ENCODE measurements at regions not wholly inside any gene's neighbourhood (a gene's known extent, or its start where the extent isn't known, plus 50 kb on each side); places are given as distances from the start of the nearest gene placed in this dataset.

GRCh38 chr2:120404941-120405758 lies 59.2 kb downstream of the INHBB start:
- no peak overlapping the region for H3K4me3 ChIP-seq (ENCODE audit: low read depth, low read length)
- no peak overlapping the region for H3K27ac ChIP-seq
- no peak for DNase-seq
- no peaks in the 10 kb centered on the region for H3K36me3 ChIP-seq (replicated peaks)
- in situ Hi-C loops (cut with HindIII; ENCODE audit: low pct_ligation_motif_present, low sequenced_read_pairs) = no loop called here
- H3K27me3 ChIP-seq (replicated peaks) = peaks cover 9% of the 10 kb centered on the region
- no peak for TF ChIP-seq CTCF (IDR thresholded peaks at IDR 0.05; ENCODE audit: low read depth, low read length, missing control alignments)

GRCh38 chr2:120405759-120406099 lies 59.8 kb downstream of the INHBB start:
- no peak overlapping the region for H3K27ac ChIP-seq
- TF ChIP-seq CTCF (IDR thresholded peaks at IDR 0.05; ENCODE audit: low read depth, low read length, missing control alignments) = no peak
- H3K27me3 ChIP-seq (replicated peaks) = peaks cover 4% of the 10 kb centered on the region
- no peak for DNase-seq
- no peak overlapping the region for H3K4me3 ChIP-seq (ENCODE audit: low read depth, low read length)
- in situ Hi-C loops (cut with HindIII; ENCODE audit: low pct_ligation_motif_present, low sequenced_read_pairs) = no loop called here
- no peaks in the 10 kb centered on the region for H3K36me3 ChIP-seq (replicated peaks)

- in situ Hi-C loops (cut with HindIII; ENCODE audit: low pct_ligation_motif_present, low sequenced_read_pairs) = no loop called here
- Histone ChIP-seq H3K27ac (no peak overlapping the region), H3K4me3 (ENCODE audit: low read depth, low read length) (no peak overlapping the region), H3K27me3 (replicated peaks) (peaks cover 1% of the 10 kb centered on the region), H3K36me3 (replicated peaks) (no peaks in the 10 kb centered on the region)
- no peak for TF ChIP-seq CTCF (IDR thresholded peaks at IDR 0.05; ENCODE audit: low read depth, low read length, missing control alignments)
- DNase-seq = no peak
Observed at GRCh38 chr2:120406566-120406965, 60.6 kb downstream of the INHBB start.

GRCh38 chr2:120410487-120410886 lies 64.6 kb downstream of the INHBB start:
- H3K4me3 ChIP-seq (ENCODE audit: low read depth, low read length) = no peak overlapping the region
- no peak for TF ChIP-seq CTCF (IDR thresholded peaks at IDR 0.05; ENCODE audit: low read depth, low read length, missing control alignments)
- DNase-seq = no peak
- H3K27ac ChIP-seq = no peak overlapping the region
- in situ Hi-C loops (cut with HindIII; ENCODE audit: low pct_ligation_motif_present, low sequenced_read_pairs) = no loop called here
- no peaks in the 10 kb centered on the region for H3K36me3 ChIP-seq (replicated peaks)
- H3K27me3 ChIP-seq (replicated peaks) = peaks cover 2% of the 10 kb centered on the region

GRCh38 chr2:120415060-120415459 lies 69.1 kb downstream of the INHBB start:
- DNase-seq = no peak
- Histone ChIP-seq H3K4me3 (ENCODE audit: low read depth, low read length) (no peak overlapping the region), H3K36me3 (replicated peaks) (no peaks in the 10 kb centered on the region), H3K27me3 (replicated peaks) (peaks cover 6% of the 10 kb centered on the region), H3K27ac (no peak overlapping the region)
- in situ Hi-C loops (cut with HindIII; ENCODE audit: low pct_ligation_motif_present, low sequenced_read_pairs) = no loop called here
- TF ChIP-seq CTCF (IDR thresholded peaks at IDR 0.05; ENCODE audit: low read depth, low read length, missing control alignments) = no peak
